ENCODE measurements at regions not wholly inside any gene's neighbourhood (a gene's known extent, or its start where the extent isn't known, plus 50 kb on each side); places are given as distances from the start of the nearest gene placed in this dataset.

- no peak for TF ChIP-seq CTCF (IDR thresholded peaks at IDR 0.05)
- no peak for TF ChIP-seq POLR2A (IDR thresholded peaks at IDR 0.05)
These were observed 1876.0 kb upstream of the CELF4 start for GRCh38 chr18:39441648-39442047.
